Left lung (tissue), 4 donors: ENCODE measurements at regions not wholly inside any gene's neighbourhood (a gene's known extent, or its start where the extent isn't known, plus 50 kb on each side); places are given as distances from the start of the nearest gene placed in this dataset.

Experiments
- ATAC-seq: fragments of 200-7000 bp; cut with Tn5 transposase; one replicate; pipeline ENCODE4 v1.9.1; 2020; ENCODE audit warnings: moderate library complexity
- DNase-seq, 4 donors: peaks; one replicate each; pipeline ENCODE4 v3.0.0-alpha.2; 2013 to 2020
- H3K27ac ChIP-seq, 2 donors: fragments of 200-600 bp; sonication (generic) in 1 of 2; one replicate each; pipeline versions ENCODE4 v1.5.0 to v1.8.0; 2020 to 2021
- H3K27me3 ChIP-seq, 2 donors: fragments of 200-600 bp; sonication (generic) in 1 of 2; one replicate each; pipeline versions ENCODE4 v1.5.0 to v1.8.0; 2020 to 2021
- H3K36me3 ChIP-seq, 2 donors: fragments of 200-600 bp; sonication (generic) in 1 of 2; one replicate each; pipeline versions ENCODE4 v1.5.0 to v1.8.0; 2020 to 2021
- H3K4me1 ChIP-seq, 2 donors: fragments of 200-600 bp; one replicate each; pipeline ENCODE4 v1.8.0; 2021
- H3K4me3 ChIP-seq, 2 donors: fragments of 200-600 bp; sonication (generic) in 1 of 2; one replicate each; pipeline versions ENCODE4 v1.5.0 to v1.8.0; 2020 to 2021; ENCODE audit warnings: mild to moderate bottlenecking in 1 of 2
- H3K9me3 ChIP-seq, 2 donors: fragments of 200-600 bp; sonication (generic) in 1 of 2; one replicate each; pipeline versions ENCODE4 v1.5.0 to v1.8.0; 2020 to 2021
- CTCF ChIP-seq, 2 donors: fragments of 200-600 bp; sonication (generic) in 1 of 2; IDR thresholded peaks; one replicate each; pipeline versions ENCODE4 v1.5.0 to v1.8.0; 2021; ENCODE audit warnings: antibody characterized with exemption in 2 of 2
- intact Hi-C, 2 donors: fragments of 100-400 bp; cut with DNase I; formaldehyde crosslinking; loops; one replicate each; pipeline versions ENCODE4 v1.11.2 to v1.14.2; 2022
- donor health status: DM: no; HTN: yes; CAD: no.
- donor health status: DM: no; HTN: no; CAD: no.

GRCh38 chr5:66339896-66340295 lies 195.8 kb downstream of the SREK1 start:
- no peaks in the 10 kb centered on the region for H3K4me1 ChIP-seq
- H3K36me3 ChIP-seq: no peaks in the 10 kb centered on the region
- TF ChIP-seq CTCF (IDR thresholded peaks at IDR 0.05): no peak
- no peaks in the 10 kb centered on the region for H3K27me3 ChIP-seq
- peak overlapping the region in 1 of 2 donors; percentile 9 for H3K27ac ChIP-seq
- ATAC-seq (peak; percentile 63), DNase-seq (no peak)
- H3K9me3 ChIP-seq: no peaks in the 10 kb centered on the region
- H3K4me3 ChIP-seq: no peak overlapping the region
- intact Hi-C loops: no loop called here

- H3K9me3 ChIP-seq: no peaks in the 10 kb centered on the region
- TF ChIP-seq CTCF (IDR thresholded peaks at IDR 0.05): no peak
- no peak overlapping the region for H3K4me3 ChIP-seq
- no peaks in the 10 kb centered on the region for H3K27me3 ChIP-seq
- intact Hi-C loops: no loop called here
- ATAC-seq (no peak), DNase-seq (no peak)
- H3K36me3 ChIP-seq: no peaks in the 10 kb centered on the region
- H3K27ac ChIP-seq: no peak overlapping the region
- no peaks in the 10 kb centered on the region for H3K4me1 ChIP-seq
Measured at GRCh38 chr5:66340786-66341185, 196.7 kb downstream of the SREK1 start.

- H3K27me3 ChIP-seq: no peaks in the 10 kb centered on the region
- intact Hi-C loops: no loop called here
- no peaks in the 10 kb centered on the region for H3K36me3 ChIP-seq
- H3K4me1 ChIP-seq: no peaks in the 10 kb centered on the region
- no peak for TF ChIP-seq CTCF (IDR thresholded peaks at IDR 0.05)
- no peak overlapping the region for H3K4me3 ChIP-seq
- ATAC-seq (no peak), DNase-seq (no peak)
- no peaks in the 10 kb centered on the region for H3K9me3 ChIP-seq
- no peak overlapping the region for H3K27ac ChIP-seq
Measured at GRCh38 chr5:66342341-66342880, 198.3 kb downstream of the SREK1 start.

GRCh38 chr5:66343370-66344071 lies 199.4 kb downstream of the SREK1 start:
- ATAC-seq (no peak), DNase-seq (no peak)
- H3K27ac ChIP-seq: no peak overlapping the region
- intact Hi-C loops: no loop called here
- no peaks in the 10 kb centered on the region for H3K27me3 ChIP-seq
- no peaks in the 10 kb centered on the region for H3K36me3 ChIP-seq
- no peak overlapping the region for H3K4me3 ChIP-seq
- TF ChIP-seq CTCF (IDR thresholded peaks at IDR 0.05): no peak
- no peaks in the 10 kb centered on the region for H3K9me3 ChIP-seq
- H3K4me1 ChIP-seq: no peaks in the 10 kb centered on the region

- no peak for TF ChIP-seq CTCF (IDR thresholded peaks at IDR 0.05)
- ATAC-seq: no peak
- Histone ChIP-seq H3K4me3 (no peak overlapping the region), H3K27me3 (no peaks in the 10 kb centered on the region), H3K36me3 (no peaks in the 10 kb centered on the region), H3K9me3 (no peaks in the 10 kb centered on the region), H3K4me1 (no peaks in the 10 kb centered on the region), H3K27ac (no peak overlapping the region)
- intact Hi-C loops: no loop called here
- DNase-seq: no peak
Measured at GRCh38 chr5:66344544-66344943, 200.4 kb downstream of the SREK1 start.
